ENCODE measurements at regions not wholly inside any gene's neighbourhood (a gene's known extent, or its start where the extent isn't known, plus 50 kb on each side); places are given as distances from the start of the nearest gene placed in this dataset.

DNA sequence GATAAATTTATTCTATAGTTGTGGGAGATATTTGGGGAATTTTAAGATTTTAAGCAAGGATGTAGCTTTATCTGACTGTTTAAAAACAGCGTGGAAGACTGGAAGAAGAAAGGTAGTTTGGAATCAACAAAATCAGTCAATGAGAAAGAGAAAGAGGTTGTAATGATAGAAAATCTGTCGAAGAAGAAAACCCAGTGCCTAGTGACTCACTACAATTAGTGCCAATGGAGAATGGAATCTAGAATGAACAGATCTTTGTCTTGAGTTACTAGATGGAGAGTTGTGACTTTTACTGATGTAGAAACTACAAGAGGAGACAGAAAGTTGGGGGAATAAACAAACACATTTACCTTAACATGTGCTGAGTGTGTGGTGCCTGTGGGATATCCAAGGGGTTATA is 577.8 kb upstream of the NR5A2 start:
- no peaks in the 10 kb centered on the region for H3K9me3 ChIP-seq
- intact Hi-C loops (cut with DNase I) = no loop called here

DNA sequence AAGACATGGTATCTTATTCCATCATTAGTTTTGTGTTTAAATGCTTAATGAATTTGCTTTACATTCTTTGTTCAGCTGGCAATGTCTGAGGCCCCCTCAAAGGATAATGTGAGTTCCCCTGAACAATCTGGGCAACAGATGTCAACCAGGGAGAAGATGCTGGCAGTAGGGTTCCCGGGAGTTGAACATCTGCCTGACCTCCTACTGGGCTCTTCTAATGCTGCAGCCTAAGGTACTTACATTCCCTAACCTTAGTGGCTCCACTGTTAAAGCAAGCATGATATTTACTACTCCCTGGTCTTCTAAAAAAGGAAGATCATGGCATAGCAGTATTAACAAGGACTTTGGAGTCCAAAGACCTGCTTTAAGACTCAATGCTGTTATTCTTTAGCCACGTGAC is 574.9 kb upstream of the NR5A2 start:
- Histone ChIP-seq H3K4me1 (no peaks in the 10 kb centered on the region), H3K27ac (no peak overlapping the region), H3K36me3 (no peaks in the 10 kb centered on the region), H3K9me3 (no peaks in the 10 kb centered on the region), H3K27me3 (no peaks in the 10 kb centered on the region), H3K4me3 (no peak overlapping the region)
- intact Hi-C loops (cut with DNase I) = no loop called here
- no peak for DNase-seq (ENCODE audit: extremely low spot score in 2 of 2)
- TF ChIP-seq POLR2A (IDR thresholded peaks at IDR 0.05) = no peak
- no peak for TF ChIP-seq POLR2AphosphoS5 (IDR thresholded peaks at IDR 0.05; ENCODE audit: insufficient read depth in 1 of 2, low read depth in 1 of 2)
- TF ChIP-seq CTCF (IDR thresholded peaks at IDR 0.05) = no peak

More for the DNA sequence above, 577.8 kb upstream of the NR5A2 start:
- TF ChIP-seq POLR2A (IDR thresholded peaks at IDR 0.05) (no peak), CTCF (IDR thresholded peaks at IDR 0.05) (no peak), POLR2AphosphoS5 (IDR thresholded peaks at IDR 0.05; ENCODE audit: insufficient read depth in 1 of 2, low read depth in 1 of 2) (no peak)
- no peak for DNase-seq (ENCODE audit: extremely low spot score in 2 of 2)
- Histone ChIP-seq H3K27me3 (no peaks in the 10 kb centered on the region), H3K4me1 (no peaks in the 10 kb centered on the region), H3K4me3 (no peak overlapping the region), H3K36me3 (no peaks in the 10 kb centered on the region), H3K27ac (no peak overlapping the region)

DNA sequence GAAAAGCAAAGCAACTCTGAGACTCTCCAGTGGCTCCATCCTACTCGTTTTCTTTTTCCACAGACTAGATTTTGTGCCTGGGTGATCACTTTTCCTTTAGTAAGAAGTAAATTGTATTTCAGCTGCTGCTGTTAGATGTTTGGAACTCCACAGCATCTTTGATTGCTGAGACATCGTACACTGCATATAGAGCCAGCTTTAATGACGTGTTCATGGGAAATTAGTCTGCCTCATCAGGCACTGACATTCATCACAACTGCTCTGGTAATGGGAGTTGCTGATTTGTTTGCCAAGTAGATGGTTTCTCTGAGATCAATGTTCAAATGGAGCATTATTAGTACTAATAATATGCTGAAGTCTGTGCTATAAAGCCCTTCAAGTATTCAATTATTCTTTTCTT is 573.8 kb upstream of the NR5A2 start:
- intact Hi-C loops (cut with DNase I) = no loop called here
- Histone ChIP-seq H3K4me3 (no peak overlapping the region), H3K27ac (no peak overlapping the region), H3K27me3 (no peaks in the 10 kb centered on the region), H3K4me1 (no peaks in the 10 kb centered on the region), H3K36me3 (no peaks in the 10 kb centered on the region), H3K9me3 (no peaks in the 10 kb centered on the region)
- TF ChIP-seq CTCF (IDR thresholded peaks at IDR 0.05) (no peak), POLR2AphosphoS5 (IDR thresholded peaks at IDR 0.05; ENCODE audit: insufficient read depth in 1 of 2, low read depth in 1 of 2) (no peak), POLR2A (IDR thresholded peaks at IDR 0.05) (no peak)
- DNase-seq (ENCODE audit: extremely low spot score in 2 of 2) = no peak

- H3K4me1 ChIP-seq = no peaks in the 10 kb centered on the region
- intact Hi-C loops (cut with DNase I) = no loop called here
- no peaks in the 10 kb centered on the region for H3K9me3 ChIP-seq
- H3K27ac ChIP-seq = no peak overlapping the region
- no peaks in the 10 kb centered on the region for H3K27me3 ChIP-seq
- no peak for DNase-seq (ENCODE audit: extremely low spot score in 2 of 2)
- TF ChIP-seq POLR2A (IDR thresholded peaks at IDR 0.05) (no peak), POLR2AphosphoS5 (IDR thresholded peaks at IDR 0.05; ENCODE audit: insufficient read depth in 1 of 2, low read depth in 1 of 2) (no peak), CTCF (IDR thresholded peaks at IDR 0.05) (no peak)
- H3K4me3 ChIP-seq = no peak overlapping the region
- H3K36me3 ChIP-seq = no peaks in the 10 kb centered on the region
Observed at GRCh38 chr1:199460933-199461332, 566.6 kb upstream of the NR5A2 start.

GRCh38 chr1:199463521-199464127 is 563.9 kb upstream of the NR5A2 start:
- Histone ChIP-seq H3K27me3 (no peaks in the 10 kb centered on the region), H3K36me3 (no peaks in the 10 kb centered on the region), H3K27ac (no peak overlapping the region), H3K4me3 (no peak overlapping the region), H3K4me1 (no peaks in the 10 kb centered on the region), H3K9me3 (no peaks in the 10 kb centered on the region)
- no peak for DNase-seq (ENCODE audit: extremely low spot score in 2 of 2)
- TF ChIP-seq POLR2A (IDR thresholded peaks at IDR 0.05) (no peak), CTCF (IDR thresholded peaks at IDR 0.05) (no peak), POLR2AphosphoS5 (IDR thresholded peaks at IDR 0.05; ENCODE audit: insufficient read depth in 1 of 2, low read depth in 1 of 2) (no peak)
- intact Hi-C loops (cut with DNase I) = no loop called here

Data from vagina (tissue), 2 donors.